ENCODE measurements at regions not wholly inside any gene's neighbourhood (a gene's known extent, or its start where the extent isn't known, plus 50 kb on each side); places are given as distances from the start of the nearest gene placed in this dataset.

GRCh38 chr18:60146220-60146960, 226.2 kb downstream of the MC4R start:
- DNase-seq (ENCODE audit: insufficient read length, low spot score): no peak
- FAIRE-seq: no peak
- TF ChIP-seq, protein P1, sequence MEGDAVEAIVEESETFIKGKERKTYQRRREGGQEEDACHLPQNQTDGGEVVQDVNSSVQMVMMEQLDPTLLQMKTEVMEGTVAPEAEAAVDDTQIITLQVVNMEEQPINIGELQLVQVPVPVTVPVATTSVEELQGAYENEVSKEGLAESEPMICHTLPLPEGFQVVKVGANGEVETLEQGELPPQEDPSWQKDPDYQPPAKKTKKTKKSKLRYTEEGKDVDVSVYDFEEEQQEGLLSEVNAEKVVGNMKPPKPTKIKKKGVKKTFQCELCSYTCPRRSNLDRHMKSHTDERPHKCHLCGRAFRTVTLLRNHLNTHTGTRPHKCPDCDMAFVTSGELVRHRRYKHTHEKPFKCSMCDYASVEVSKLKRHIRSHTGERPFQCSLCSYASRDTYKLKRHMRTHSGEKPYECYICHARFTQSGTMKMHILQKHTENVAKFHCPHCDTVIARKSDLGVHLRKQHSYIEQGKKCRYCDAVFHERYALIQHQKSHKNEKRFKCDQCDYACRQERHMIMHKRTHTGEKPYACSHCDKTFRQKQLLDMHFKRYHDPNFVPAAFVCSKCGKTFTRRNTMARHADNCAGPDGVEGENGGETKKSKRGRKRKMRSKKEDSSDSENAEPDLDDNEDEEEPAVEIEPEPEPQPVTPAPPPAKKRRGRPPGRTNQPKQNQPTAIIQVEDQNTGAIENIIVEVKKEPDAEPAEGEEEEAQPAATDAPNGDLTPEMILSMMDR (IDR thresholded peaks at IDR 0.05; ENCODE audit: insufficient read depth, missing control alignments): no peak

DNA sequence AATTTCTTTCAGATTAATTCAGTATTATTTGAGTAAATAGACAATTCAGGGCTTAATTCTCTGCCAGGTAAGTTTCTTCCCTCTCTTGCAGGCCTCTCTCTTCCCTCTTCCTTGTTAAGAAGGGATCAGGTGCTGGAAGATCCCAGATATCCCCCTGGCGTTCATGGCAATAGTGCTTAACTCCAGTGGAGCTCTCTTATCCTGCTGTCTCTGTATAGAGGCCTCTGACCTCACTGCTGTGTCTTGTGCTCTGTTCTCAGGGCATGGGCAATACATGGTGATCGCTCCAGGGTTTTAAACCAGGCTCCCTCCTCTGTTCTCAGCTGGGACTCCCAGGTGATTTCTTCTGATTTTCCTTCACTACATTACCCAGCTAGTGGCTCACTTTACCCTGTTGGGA, 226.8 kb downstream of the MC4R start:
- FAIRE-seq: no peak
- DNase-seq (ENCODE audit: insufficient read length, low spot score): no peak
- TF ChIP-seq, protein P1 (IDR thresholded peaks at IDR 0.05; ENCODE audit: insufficient read depth, missing control alignments): no peak

GRCh38 chr18:60134806-60135205, 235.0 kb downstream of the PMAIP1 start:
- peak; percentile 55 for DNase-seq (ENCODE audit: insufficient read length, low spot score)
- TF ChIP-seq, protein P1 (IDR thresholded peaks at IDR 0.05; ENCODE audit: insufficient read depth, missing control alignments): no peak
- FAIRE-seq: peak; percentile 100

GRCh38 chr18:60130284-60130683, 230.5 kb downstream of the PMAIP1 start:
- DNase-seq (ENCODE audit: insufficient read length, low spot score): no peak

DNA sequence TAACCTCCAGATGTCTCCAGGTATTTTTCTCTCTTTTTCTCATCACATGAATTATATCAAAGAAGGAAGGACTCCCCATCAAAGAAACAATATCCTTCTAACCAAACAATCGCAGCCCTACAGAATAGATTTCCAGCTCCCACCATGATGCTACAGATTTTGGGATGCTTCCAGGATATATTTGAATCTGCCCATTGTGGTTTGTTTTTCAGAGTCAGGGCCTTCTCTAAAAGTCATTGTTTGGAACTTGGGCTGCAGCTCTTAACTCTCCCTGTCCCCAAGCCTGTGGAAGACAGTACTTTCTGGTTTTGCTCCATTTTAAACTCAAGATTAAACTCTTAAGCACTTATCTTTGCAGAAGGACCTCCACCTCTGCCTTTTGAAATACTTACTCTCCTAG, 223.2 kb downstream of the PMAIP1 start:
- no peak for DNase-seq (ENCODE audit: insufficient read length, low spot score)
- FAIRE-seq: no peak
- TF ChIP-seq, protein P1 (IDR thresholded peaks at IDR 0.05; ENCODE audit: insufficient read depth, missing control alignments): no peak

More at GRCh38 chr18:60130284-60130683, 230.5 kb downstream of the PMAIP1 start:
- TF ChIP-seq, protein P1 (IDR thresholded peaks at IDR 0.05; ENCODE audit: insufficient read depth, missing control alignments): no peak
- FAIRE-seq: no peak

GRCh38 chr18:60122339-60122738, 222.5 kb downstream of the PMAIP1 start:
- FAIRE-seq (peak; percentile 99), DNase-seq (ENCODE audit: insufficient read length, low spot score) (no peak)
- TF ChIP-seq, protein P1 (IDR thresholded peaks at IDR 0.05; ENCODE audit: insufficient read depth, missing control alignments): no peak

- TF ChIP-seq, protein P1 (IDR thresholded peaks at IDR 0.05; ENCODE audit: insufficient read depth, missing control alignments): no peak
- no peak for DNase-seq (ENCODE audit: insufficient read length, low spot score)
- FAIRE-seq: peak; percentile 100
Measured at GRCh38 chr18:60120231-60120750, 220.5 kb downstream of the PMAIP1 start.
